ENCODE measurements at regions not wholly inside any gene's neighbourhood (a gene's known extent, or its start where the extent isn't known, plus 50 kb on each side); places are given as distances from the start of the nearest gene placed in this dataset.

- Mint-ChIP-seq H3K36me3 (no peaks in the 10 kb centered on the region), H3K9me3 (ENCODE audit: low read depth) (no peaks in the 10 kb centered on the region), H3K27me3 (no peaks in the 10 kb centered on the region), H3K4me3 (no peak overlapping the region), H3K27ac (no peak overlapping the region), H3K4me1 (ENCODE audit: low read depth) (peaks cover 20% of the 10 kb centered on the region)
Observed at GRCh38 chr2:42875880-42876279, 83.5 kb upstream of the HAAO start.

- Mint-ChIP-seq H3K36me3 (no peaks in the 10 kb centered on the region), H3K27me3 (no peaks in the 10 kb centered on the region), H3K27ac (no peak overlapping the region), H3K4me1 (ENCODE audit: low read depth) (peaks cover 20% of the 10 kb centered on the region), H3K9me3 (ENCODE audit: low read depth) (no peaks in the 10 kb centered on the region), H3K4me3 (no peak overlapping the region)
Observed at GRCh38 chr2:42874949-42875801, 82.8 kb upstream of the HAAO start.

GRCh38 chr2:42872721-42873120 is 80.3 kb upstream of the HAAO start:
- Mint-ChIP-seq H3K27me3 (no peaks in the 10 kb centered on the region), H3K4me3 (no peak overlapping the region), H3K9me3 (ENCODE audit: low read depth) (peaks cover 11% of the 10 kb centered on the region), H3K27ac (no peak overlapping the region), H3K4me1 (ENCODE audit: low read depth) (no peaks in the 10 kb centered on the region), H3K36me3 (peaks cover 5% of the 10 kb centered on the region)

GRCh38 chr2:42871372-42871771 is 79.0 kb upstream of the HAAO start:
- H3K4me3 Mint-ChIP-seq: no peak overlapping the region
- H3K9me3 Mint-ChIP-seq (ENCODE audit: low read depth): peaks cover 11% of the 10 kb centered on the region
- H3K36me3 Mint-ChIP-seq: peaks cover 5% of the 10 kb centered on the region
- H3K27me3 Mint-ChIP-seq: no peaks in the 10 kb centered on the region
- no peak overlapping the region for H3K27ac Mint-ChIP-seq
- H3K4me1 Mint-ChIP-seq (ENCODE audit: low read depth): no peaks in the 10 kb centered on the region

- Mint-ChIP-seq H3K27ac (no peak overlapping the region), H3K27me3 (no peaks in the 10 kb centered on the region), H3K36me3 (peaks cover 5% of the 10 kb centered on the region), H3K4me1 (ENCODE audit: low read depth) (no peaks in the 10 kb centered on the region), H3K9me3 (ENCODE audit: low read depth) (peaks cover 11% of the 10 kb centered on the region), H3K4me3 (no peak overlapping the region)
Observed at GRCh38 chr2:42868874-42869273, 76.5 kb upstream of the HAAO start.

- no peak overlapping the region for H3K4me3 Mint-ChIP-seq
- no peaks in the 10 kb centered on the region for H3K4me1 Mint-ChIP-seq (ENCODE audit: low read depth)
- H3K9me3 Mint-ChIP-seq (ENCODE audit: low read depth): peaks cover 11% of the 10 kb centered on the region
- peaks cover 5% of the 10 kb centered on the region for H3K36me3 Mint-ChIP-seq
- H3K27me3 Mint-ChIP-seq: no peaks in the 10 kb centered on the region
- no peak overlapping the region for H3K27ac Mint-ChIP-seq
Observed at GRCh38 chr2:42868096-42868495, 75.7 kb upstream of the HAAO start.

GRCh38 chr2:42867093-42868065 is 75.0 kb upstream of the HAAO start:
- Mint-ChIP-seq H3K27me3 (no peaks in the 10 kb centered on the region), H3K4me1 (ENCODE audit: low read depth) (no peaks in the 10 kb centered on the region), H3K4me3 (no peak overlapping the region), H3K36me3 (peaks cover 5% of the 10 kb centered on the region), H3K27ac (no peak overlapping the region), H3K9me3 (ENCODE audit: low read depth) (peaks cover 11% of the 10 kb centered on the region)

GRCh38 chr2:42865884-42866881 is 73.8 kb upstream of the HAAO start:
- Mint-ChIP-seq H3K27me3 (no peaks in the 10 kb centered on the region), H3K4me1 (ENCODE audit: low read depth) (no peaks in the 10 kb centered on the region), H3K27ac (no peak overlapping the region), H3K9me3 (ENCODE audit: low read depth) (peaks cover 11% of the 10 kb centered on the region), H3K4me3 (no peak overlapping the region), H3K36me3 (peaks cover 5% of the 10 kb centered on the region)

GRCh38 chr2:42864641-42865280 is 72.4 kb upstream of the HAAO start:
- Mint-ChIP-seq H3K27ac (no peak overlapping the region), H3K9me3 (ENCODE audit: low read depth) (peaks cover 14% of the 10 kb centered on the region), H3K4me3 (no peak overlapping the region), H3K27me3 (no peaks in the 10 kb centered on the region), H3K36me3 (peaks cover 8% of the 10 kb centered on the region), H3K4me1 (ENCODE audit: low read depth) (no peaks in the 10 kb centered on the region)

- Mint-ChIP-seq H3K27ac (no peak overlapping the region), H3K27me3 (no peaks in the 10 kb centered on the region), H3K36me3 (peaks cover 8% of the 10 kb centered on the region), H3K4me3 (no peak overlapping the region), H3K9me3 (ENCODE audit: low read depth) (peaks cover 11% of the 10 kb centered on the region), H3K4me1 (ENCODE audit: low read depth) (no peaks in the 10 kb centered on the region)
Observed at GRCh38 chr2:42864222-42864621, 71.8 kb upstream of the HAAO start.

GRCh38 chr2:42863751-42864150 is 71.4 kb upstream of the HAAO start:
- no peak overlapping the region for H3K27ac Mint-ChIP-seq
- peaks cover 7% of the 10 kb centered on the region for H3K9me3 Mint-ChIP-seq (ENCODE audit: low read depth)
- H3K27me3 Mint-ChIP-seq: no peaks in the 10 kb centered on the region
- no peak overlapping the region for H3K4me3 Mint-ChIP-seq
- H3K36me3 Mint-ChIP-seq: peaks cover 8% of the 10 kb centered on the region
- H3K4me1 Mint-ChIP-seq (ENCODE audit: low read depth): no peaks in the 10 kb centered on the region

GRCh38 chr2:42863320-42863719 is 70.9 kb upstream of the HAAO start:
- no peak overlapping the region for H3K4me3 Mint-ChIP-seq
- H3K36me3 Mint-ChIP-seq: peaks cover 6% of the 10 kb centered on the region

GRCh38 chr2:42862669-42863185 is 70.3 kb upstream of the HAAO start:
- Mint-ChIP-seq H3K27me3 (no peaks in the 10 kb centered on the region), H3K27ac (no peak overlapping the region), H3K36me3 (peaks cover 2% of the 10 kb centered on the region), H3K4me3 (no peak overlapping the region), H3K9me3 (ENCODE audit: low read depth) (peaks cover 3% of the 10 kb centered on the region), H3K4me1 (ENCODE audit: low read depth) (no peaks in the 10 kb centered on the region)

More at GRCh38 chr2:42863320-42863719, 70.9 kb upstream of the HAAO start:
- Mint-ChIP-seq H3K27ac (no peak overlapping the region), H3K4me1 (ENCODE audit: low read depth) (no peaks in the 10 kb centered on the region), H3K27me3 (no peaks in the 10 kb centered on the region), H3K9me3 (ENCODE audit: low read depth) (peaks cover 3% of the 10 kb centered on the region)

GRCh38 chr2:42861321-42861720 is 68.9 kb upstream of the HAAO start:
- peaks cover 3% of the 10 kb centered on the region for H3K9me3 Mint-ChIP-seq (ENCODE audit: low read depth)
- no peaks in the 10 kb centered on the region for H3K27me3 Mint-ChIP-seq
- peaks cover 2% of the 10 kb centered on the region for H3K36me3 Mint-ChIP-seq
- H3K4me3 Mint-ChIP-seq: no peak overlapping the region
- no peak overlapping the region for H3K27ac Mint-ChIP-seq
- H3K4me1 Mint-ChIP-seq (ENCODE audit: low read depth): no peaks in the 10 kb centered on the region

Data from activated naive CD8-positive, alpha-beta T cell (primary cell).